ENCODE measurements at regions not wholly inside any gene's neighbourhood (a gene's known extent, or its start where the extent isn't known, plus 50 kb on each side); places are given as distances from the start of the nearest gene placed in this dataset.

- POLR2A ChIA-PET, result no interaction called here
- CTCF ChIA-PET, result no interaction called here
- Histone ChIP-seq H3K4me3 (ENCODE audit: low read depth, low read length) (no peak overlapping the region), H3K9me3 (ENCODE audit: control insufficient read depth, insufficient read depth, low read depth, low read length) (no peaks in the 10 kb centered on the region), H3K27ac (ENCODE audit: extremely low read depth, low read depth, low read length) (no peak overlapping the region), H3K4me1 (ENCODE audit: control insufficient read depth, insufficient read depth, low read length) (no peaks in the 10 kb centered on the region), H3K36me3 (ENCODE audit: control insufficient read depth in 2 of 2, insufficient read depth in 1 of 2, low read length in 2 of 2) (no peaks in the 10 kb centered on the region)
- TF ChIP-seq BCL11A (tag by site-specific recombination; IDR thresholded peaks at IDR 0.05; ENCODE audit: low read depth) (no peak), AEBP2 (tag by site-specific recombination; IDR thresholded peaks at IDR 0.05; ENCODE audit: borderline replicate concordance) (no peak), ZNF660 (tag by site-specific recombination; IDR thresholded peaks at IDR 0.05) (no peak), ZNF175 (tag by site-specific recombination; IDR thresholded peaks at IDR 0.05) (no peak), HOXD13 (CRISPR knock-in tag; IDR thresholded peaks at IDR 0.05; ENCODE audit: borderline replicate concordance) (no peak), REST (tag by site-specific recombination; IDR thresholded peaks at IDR 0.05) (no peak), ZNF571 (tag by site-specific recombination; IDR thresholded peaks at IDR 0.05) (no peak), SP3 (tag by site-specific recombination; IDR thresholded peaks at IDR 0.05) (no peak), ZNF138 (tag by site-specific recombination; IDR thresholded peaks at IDR 0.05; ENCODE audit: borderline replicate concordance) (no peak), ZNF555 (tag by site-specific recombination; conservative IDR thresholded peaks at IDR 0.05) (no peak), ZNF302 (tag by site-specific recombination; IDR thresholded peaks at IDR 0.05; ENCODE audit: low read depth) (no peak)
Measured at GRCh38 chr2:155033652-155034051, 335.2 kb downstream of the KCNJ3 start.

- Histone ChIP-seq H3K27ac (ENCODE audit: extremely low read depth, low read depth, low read length) (no peak overlapping the region), H3K4me3 (ENCODE audit: low read depth, low read length) (no peak overlapping the region), H3K4me1 (ENCODE audit: control insufficient read depth, insufficient read depth, low read length) (no peaks in the 10 kb centered on the region), H3K36me3 (ENCODE audit: control insufficient read depth in 2 of 2, insufficient read depth in 1 of 2, low read length in 2 of 2) (no peaks in the 10 kb centered on the region), H3K9me3 (ENCODE audit: control insufficient read depth, insufficient read depth, low read depth, low read length) (no peaks in the 10 kb centered on the region)
- no peak for TF ChIP-seq ZNF155 (tag by site-specific recombination; IDR thresholded peaks at IDR 0.05)
- no peak for TF ChIP-seq ZNF174 (tag by site-specific recombination; IDR thresholded peaks at IDR 0.05)
- no peak for TF ChIP-seq ZBTB17 (tag by site-specific recombination; IDR thresholded peaks at IDR 0.05)
- TF ChIP-seq ZNF23 (tag by site-specific recombination; IDR thresholded peaks at IDR 0.05; ENCODE audit: borderline replicate concordance), result no peak
- no peak for TF ChIP-seq KLF7 (tag by site-specific recombination; IDR thresholded peaks at IDR 0.05; ENCODE audit: borderline replicate concordance)
- TF ChIP-seq ZNF580 (tag by site-specific recombination; IDR thresholded peaks at IDR 0.05), result no peak
- no peak for TF ChIP-seq ZFP69B (tag by site-specific recombination; IDR thresholded peaks at IDR 0.05)
- TF ChIP-seq TRIM28 (IDR thresholded peaks at IDR 0.05; ENCODE audit: borderline replicate concordance, low read length), result no peak
- no peak for TF ChIP-seq ZNF10 (tag by site-specific recombination; IDR thresholded peaks at IDR 0.05)
- TF ChIP-seq ZNF114 (tag by site-specific recombination; IDR thresholded peaks at IDR 0.05), result no peak
- no peak for TF ChIP-seq ZBTB49 (tag by site-specific recombination; IDR thresholded peaks at IDR 0.05; ENCODE audit: low read depth)
- TF ChIP-seq ZNF624 (tag by site-specific recombination; IDR thresholded peaks at IDR 0.05), result no peak
- ChIA-PET CTCF (interaction anchor here (0.7 kb wide), 1 partner anchor 67 kb away, joined by 6 read pairs; no protein-coding TSS in a partner anchor), POLR2A (no interaction called here)
Measured at GRCh38 chr2:155030296-155030695, 331.8 kb downstream of the KCNJ3 start.
